ENCODE measurements at regions not wholly inside any gene's neighbourhood (a gene's known extent, or its start where the extent isn't known, plus 50 kb on each side); places are given as distances from the start of the nearest gene placed in this dataset.

DNA sequence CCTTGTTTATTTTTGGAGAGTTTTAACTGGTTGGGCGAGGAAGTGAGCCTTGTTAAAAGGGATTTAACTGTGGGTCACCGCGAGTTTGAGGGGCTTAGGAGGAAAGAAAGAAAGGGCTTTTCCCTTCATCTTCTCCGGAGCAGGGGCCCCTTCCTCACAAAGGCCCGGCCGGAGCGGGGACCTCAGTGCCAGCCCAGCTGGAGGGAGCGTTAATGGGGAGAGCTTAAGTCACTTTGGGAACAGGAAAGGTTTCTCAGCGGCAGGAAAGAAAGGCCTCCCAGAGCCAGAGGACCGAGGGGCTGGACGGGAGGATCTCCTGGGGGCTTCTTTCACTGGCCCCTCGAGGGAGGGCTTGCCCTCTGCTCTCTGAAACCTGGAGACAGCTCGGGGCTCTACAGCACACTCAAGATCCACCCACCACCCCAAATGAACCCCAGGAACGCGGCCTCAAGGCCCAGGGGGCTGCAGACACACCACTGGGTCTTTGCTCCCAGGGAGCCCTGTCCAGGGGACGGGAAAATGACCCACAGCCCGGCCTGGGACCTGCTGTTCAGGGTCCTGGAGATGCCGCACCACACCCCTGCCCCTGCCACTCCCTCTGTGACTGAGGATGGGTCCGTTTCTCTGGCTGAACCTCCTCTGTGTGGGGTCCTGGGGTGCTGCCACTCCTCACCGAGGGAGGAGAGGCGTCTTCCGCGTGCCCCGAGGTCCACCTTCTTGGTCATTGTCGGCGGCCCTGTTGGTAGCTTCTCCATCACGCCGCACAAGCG, 128.3 kb downstream of the URI1 start:
- Histone ChIP-seq H3K9me3 (no peaks in the 10 kb centered on the region), H3K27me3 (no peaks in the 10 kb centered on the region), H3K27ac (no peak overlapping the region), H3K4me3 (no peak overlapping the region), H3K4me1 (no peaks in the 10 kb centered on the region), H3K36me3 (no peaks in the 10 kb centered on the region)
- intact Hi-C loops (cut with DNase I) = no loop called here
- DNase-seq (ENCODE audit: extremely low spot score in 2 of 2) = no peak
- TF ChIP-seq POLR2A (IDR thresholded peaks at IDR 0.05) (no peak), CTCF (IDR thresholded peaks at IDR 0.05) (no peak), POLR2AphosphoS5 (IDR thresholded peaks at IDR 0.05; ENCODE audit: insufficient read depth in 1 of 2, low read depth in 1 of 2) (no peak)

DNA sequence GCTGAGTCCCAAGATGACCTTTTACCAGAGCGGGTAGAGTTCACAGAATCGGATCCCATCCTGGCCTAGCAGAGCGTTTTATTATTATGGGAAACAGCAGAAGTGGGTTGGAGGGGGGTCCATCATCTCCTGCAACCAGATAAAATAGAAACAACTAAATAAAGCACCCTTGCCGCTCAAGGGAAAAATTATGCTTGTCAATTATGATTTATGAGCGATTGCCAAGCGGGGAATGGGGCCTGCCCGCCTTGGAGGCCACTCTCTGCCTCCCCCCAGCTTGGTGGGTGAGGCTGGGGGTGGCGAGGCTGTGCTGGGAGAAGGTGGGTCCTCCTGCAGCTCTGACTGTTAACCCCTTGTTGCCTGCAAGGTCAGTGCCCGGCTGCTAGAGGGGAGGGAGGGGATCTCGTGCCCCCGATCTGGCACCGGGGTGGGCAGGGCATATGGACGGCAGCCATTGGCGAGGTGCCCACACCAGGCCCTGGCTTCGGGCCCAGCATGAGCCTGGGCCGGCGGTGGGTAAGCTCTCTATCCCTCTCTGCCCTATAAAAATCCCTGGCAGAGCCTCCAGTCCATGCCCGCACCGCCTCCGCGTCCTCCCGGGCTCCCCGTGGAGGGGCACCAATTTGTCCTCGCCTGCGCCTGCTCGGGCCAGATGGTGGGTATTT, 129.1 kb downstream of the URI1 start:
- Histone ChIP-seq H3K36me3 (no peaks in the 10 kb centered on the region), H3K4me1 (no peaks in the 10 kb centered on the region), H3K27me3 (no peaks in the 10 kb centered on the region), H3K9me3 (no peaks in the 10 kb centered on the region), H3K4me3 (no peak overlapping the region), H3K27ac (no peak overlapping the region)
- DNase-seq (ENCODE audit: extremely low spot score in 2 of 2) = no peak
- no peak for TF ChIP-seq POLR2AphosphoS5 (IDR thresholded peaks at IDR 0.05; ENCODE audit: insufficient read depth in 1 of 2, low read depth in 1 of 2)
- TF ChIP-seq CTCF (IDR thresholded peaks at IDR 0.05) = no peak
- no peak for TF ChIP-seq POLR2A (IDR thresholded peaks at IDR 0.05)
- intact Hi-C loops (cut with DNase I) = no loop called here

- no peak for TF ChIP-seq CTCF (IDR thresholded peaks at IDR 0.05)
- TF ChIP-seq POLR2AphosphoS5 (IDR thresholded peaks at IDR 0.05; ENCODE audit: insufficient read depth in 1 of 2, low read depth in 1 of 2) = no peak
- TF ChIP-seq POLR2A (IDR thresholded peaks at IDR 0.05) = no peak
Measured at GRCh38 chr19:30071871-30072270, 129.8 kb downstream of the URI1 start.

GRCh38 chr19:30073152-30074000, 131.3 kb downstream of the URI1 start:
- no peak for DNase-seq (ENCODE audit: extremely low spot score in 2 of 2)
- no peak overlapping the region for H3K4me3 ChIP-seq
- intact Hi-C loops (cut with DNase I) = no loop called here
- no peaks in the 10 kb centered on the region for H3K27me3 ChIP-seq
- no peaks in the 10 kb centered on the region for H3K4me1 ChIP-seq
- no peaks in the 10 kb centered on the region for H3K36me3 ChIP-seq
- TF ChIP-seq CTCF (IDR thresholded peaks at IDR 0.05) (no peak), POLR2A (IDR thresholded peaks at IDR 0.05) (no peak), POLR2AphosphoS5 (IDR thresholded peaks at IDR 0.05; ENCODE audit: insufficient read depth in 1 of 2, low read depth in 1 of 2) (no peak)
- H3K9me3 ChIP-seq = no peaks in the 10 kb centered on the region
- no peak overlapping the region for H3K27ac ChIP-seq

More at GRCh38 chr19:30071871-30072270, 129.8 kb downstream of the URI1 start:
- Histone ChIP-seq H3K9me3 (no peaks in the 10 kb centered on the region), H3K36me3 (no peaks in the 10 kb centered on the region), H3K4me1 (no peaks in the 10 kb centered on the region), H3K27ac (no peak overlapping the region), H3K27me3 (no peaks in the 10 kb centered on the region), H3K4me3 (no peak overlapping the region)
- intact Hi-C loops (cut with DNase I) = no loop called here
- DNase-seq (ENCODE audit: extremely low spot score in 2 of 2) = no peak
